ENCODE measurements at regions not wholly inside any gene's neighbourhood (a gene's known extent, or its start where the extent isn't known, plus 50 kb on each side); places are given as distances from the start of the nearest gene placed in this dataset.

DNA sequence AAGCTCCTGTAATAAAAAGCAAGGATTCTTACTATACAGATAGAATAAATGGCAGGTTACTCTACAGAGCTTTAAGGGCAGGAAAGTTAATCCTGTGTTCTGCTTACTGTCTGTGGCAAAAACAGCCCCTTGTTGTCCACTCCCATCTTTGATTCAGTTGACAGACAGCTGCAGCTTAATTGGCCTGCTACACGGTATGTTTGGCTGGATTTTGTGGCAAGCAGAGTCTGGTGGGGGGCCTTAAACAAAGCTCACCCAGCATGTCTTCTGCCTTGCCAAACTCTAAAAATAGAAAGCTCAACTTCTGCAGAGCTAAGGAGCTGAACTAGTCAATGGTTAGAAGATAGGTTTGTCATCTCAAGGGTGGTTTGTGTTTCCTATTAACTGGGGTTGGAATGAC, 407.2 kb downstream of the HLX start:
- TF ChIP-seq, protein P1, sequence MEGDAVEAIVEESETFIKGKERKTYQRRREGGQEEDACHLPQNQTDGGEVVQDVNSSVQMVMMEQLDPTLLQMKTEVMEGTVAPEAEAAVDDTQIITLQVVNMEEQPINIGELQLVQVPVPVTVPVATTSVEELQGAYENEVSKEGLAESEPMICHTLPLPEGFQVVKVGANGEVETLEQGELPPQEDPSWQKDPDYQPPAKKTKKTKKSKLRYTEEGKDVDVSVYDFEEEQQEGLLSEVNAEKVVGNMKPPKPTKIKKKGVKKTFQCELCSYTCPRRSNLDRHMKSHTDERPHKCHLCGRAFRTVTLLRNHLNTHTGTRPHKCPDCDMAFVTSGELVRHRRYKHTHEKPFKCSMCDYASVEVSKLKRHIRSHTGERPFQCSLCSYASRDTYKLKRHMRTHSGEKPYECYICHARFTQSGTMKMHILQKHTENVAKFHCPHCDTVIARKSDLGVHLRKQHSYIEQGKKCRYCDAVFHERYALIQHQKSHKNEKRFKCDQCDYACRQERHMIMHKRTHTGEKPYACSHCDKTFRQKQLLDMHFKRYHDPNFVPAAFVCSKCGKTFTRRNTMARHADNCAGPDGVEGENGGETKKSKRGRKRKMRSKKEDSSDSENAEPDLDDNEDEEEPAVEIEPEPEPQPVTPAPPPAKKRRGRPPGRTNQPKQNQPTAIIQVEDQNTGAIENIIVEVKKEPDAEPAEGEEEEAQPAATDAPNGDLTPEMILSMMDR (IDR thresholded peaks at IDR 0.05; ENCODE audit: insufficient read depth, low read depth, low read length): no peak
- no peak for TF ChIP-seq EZH2 (IDR thresholded peaks at IDR 0.05; ENCODE audit: insufficient read depth, low read length)

All from astrocyte (in vitro differentiated cells and primary cell).